Fibroblast of lung (primary cell): ENCODE measurements at regions not wholly inside any gene's neighbourhood (a gene's known extent, or its start where the extent isn't known, plus 50 kb on each side); places are given as distances from the start of the nearest gene placed in this dataset.

Experiments
- CTCF ChIP-seq, 2 donors: IDR thresholded peaks in 1 of 2; conservative IDR thresholded peaks in 1 of 2; 1 replicate in 1 of 2; 2 replicates in 1 of 2; pipeline ENCODE4 v1.5.1; 2011 to 2012; ENCODE audit warnings: low read length in 2 of 2, control low read depth in 1 of 2, inconsistent platforms in 1 of 2, low read depth in 1 of 2, mild to moderate bottlenecking in 1 of 2
- EZH2 ChIP-seq: IDR thresholded peaks from 2 replicates; pipeline ENCODE4 v1.5.1; 2012; ENCODE audit warnings: low read length, control low read depth, mild to moderate bottlenecking; ENCODE audit errors: missing control alignments

DNA sequence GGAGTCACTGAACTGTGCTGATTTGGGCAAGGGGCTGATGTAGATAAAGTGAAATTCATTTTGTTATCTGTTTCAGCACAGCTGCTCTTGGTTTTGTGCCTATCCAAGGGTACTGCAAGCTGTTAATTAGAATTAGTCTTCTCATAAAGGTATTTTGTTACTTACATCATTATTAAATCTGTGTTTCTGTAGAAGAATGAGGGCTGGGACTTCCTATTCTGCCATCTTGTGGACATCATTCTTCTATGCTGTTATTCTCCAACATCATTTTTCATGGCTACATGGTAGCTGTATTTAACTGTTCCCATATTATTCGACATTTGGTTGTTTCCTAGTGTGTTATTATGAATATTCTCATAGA, 76.2 kb upstream of the CCDC71L start:
- peak; percentile 30 to 42 for TF ChIP-seq CTCF (conservative IDR thresholded peaks at IDR 0.05 in 1 of 2, IDR thresholded peaks at IDR 0.05 in 1 of 2; ENCODE audit: low read depth in 1 of 2, low read length in 2 of 2)
- TF ChIP-seq EZH2: no peak
